Erythroblast (primary cell): ENCODE measurements at regions not wholly inside any gene's neighbourhood (a gene's known extent, or its start where the extent isn't known, plus 50 kb on each side); places are given as distances from the start of the nearest gene placed in this dataset.

ENCODE experiments used
- GATA1 ChIP-seq: IDR thresholded peaks from 2 replicates; pipeline ENCODE4 v1.6.1; 2011; ENCODE audit warnings: low read depth, mild to moderate bottlenecking, control low read depth, low read length, moderate library complexity
- POLR2A ChIP-seq: IDR thresholded peaks from 2 replicates; pipeline ENCODE4 v1.6.1; 2011; ENCODE audit warnings: mild to moderate bottlenecking, low read length

DNA sequence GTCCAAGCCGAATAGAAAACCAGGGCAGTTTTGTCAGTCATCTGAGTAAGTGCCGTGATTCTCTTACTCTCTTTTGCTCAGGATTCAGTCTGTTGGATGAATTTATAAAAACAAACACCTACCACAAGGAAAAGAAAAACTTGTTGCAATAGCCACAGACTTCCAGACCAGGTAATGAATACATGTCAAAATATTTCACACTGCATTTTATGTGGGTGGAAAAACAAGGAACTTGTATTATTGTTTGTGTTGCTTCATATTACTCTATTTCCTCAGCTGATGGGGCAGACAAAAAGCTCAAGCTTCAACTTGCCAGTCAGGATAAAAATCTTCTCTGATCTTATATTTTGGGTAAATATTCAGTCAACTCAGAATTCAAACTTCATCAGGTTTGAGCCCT lies 1125.7 kb downstream of the NLGN4Y start:
- TF ChIP-seq GATA1 (no peak), POLR2A (no peak)
